ENCODE measurements at regions not wholly inside any gene's neighbourhood (a gene's known extent, or its start where the extent isn't known, plus 50 kb on each side); places are given as distances from the start of the nearest gene placed in this dataset.

GRCh38 chr2:15825276-15825980 lies 114.9 kb upstream of the MYCN start:
- H3K27ac ChIP-seq = no peak overlapping the region
- TF ChIP-seq, protein P1, sequence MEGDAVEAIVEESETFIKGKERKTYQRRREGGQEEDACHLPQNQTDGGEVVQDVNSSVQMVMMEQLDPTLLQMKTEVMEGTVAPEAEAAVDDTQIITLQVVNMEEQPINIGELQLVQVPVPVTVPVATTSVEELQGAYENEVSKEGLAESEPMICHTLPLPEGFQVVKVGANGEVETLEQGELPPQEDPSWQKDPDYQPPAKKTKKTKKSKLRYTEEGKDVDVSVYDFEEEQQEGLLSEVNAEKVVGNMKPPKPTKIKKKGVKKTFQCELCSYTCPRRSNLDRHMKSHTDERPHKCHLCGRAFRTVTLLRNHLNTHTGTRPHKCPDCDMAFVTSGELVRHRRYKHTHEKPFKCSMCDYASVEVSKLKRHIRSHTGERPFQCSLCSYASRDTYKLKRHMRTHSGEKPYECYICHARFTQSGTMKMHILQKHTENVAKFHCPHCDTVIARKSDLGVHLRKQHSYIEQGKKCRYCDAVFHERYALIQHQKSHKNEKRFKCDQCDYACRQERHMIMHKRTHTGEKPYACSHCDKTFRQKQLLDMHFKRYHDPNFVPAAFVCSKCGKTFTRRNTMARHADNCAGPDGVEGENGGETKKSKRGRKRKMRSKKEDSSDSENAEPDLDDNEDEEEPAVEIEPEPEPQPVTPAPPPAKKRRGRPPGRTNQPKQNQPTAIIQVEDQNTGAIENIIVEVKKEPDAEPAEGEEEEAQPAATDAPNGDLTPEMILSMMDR (IDR thresholded peaks at IDR 0.05) = no peak
- no peak for TF ChIP-seq ZFX (IDR thresholded peaks at IDR 0.05; ENCODE audit: borderline replicate concordance)

- H3K27ac ChIP-seq = no peak overlapping the region
- TF ChIP-seq ZFX (IDR thresholded peaks at IDR 0.05; ENCODE audit: borderline replicate concordance) = no peak
- TF ChIP-seq, protein P1 (IDR thresholded peaks at IDR 0.05) = no peak
Observed at GRCh38 chr2:15826273-15826717, 114.1 kb upstream of the MYCN start.

DNA sequence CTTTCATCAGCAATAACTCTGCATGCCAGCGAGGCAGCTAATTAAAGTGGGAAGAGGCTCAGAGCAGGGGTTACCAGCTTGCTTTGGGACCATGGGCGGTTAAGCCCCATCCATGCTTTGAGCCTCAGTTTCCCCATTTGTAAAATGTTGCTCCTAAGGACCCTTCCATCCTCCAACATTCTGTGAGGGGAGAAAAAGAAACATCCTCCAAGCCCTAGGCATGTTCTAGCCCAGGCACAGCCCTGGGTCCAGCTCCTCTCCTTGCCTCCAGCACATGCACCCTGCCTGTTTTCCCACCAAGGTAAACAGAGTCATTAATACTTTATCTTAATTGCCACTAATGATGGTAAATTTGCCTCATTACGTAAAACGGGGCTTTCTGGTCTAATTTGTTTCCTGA lies 113.3 kb upstream of the MYCN start:
- no peak overlapping the region for H3K27ac ChIP-seq
- TF ChIP-seq, protein P1 (IDR thresholded peaks at IDR 0.05) = no peak
- TF ChIP-seq ZFX (IDR thresholded peaks at IDR 0.05; ENCODE audit: borderline replicate concordance) = no peak

DNA sequence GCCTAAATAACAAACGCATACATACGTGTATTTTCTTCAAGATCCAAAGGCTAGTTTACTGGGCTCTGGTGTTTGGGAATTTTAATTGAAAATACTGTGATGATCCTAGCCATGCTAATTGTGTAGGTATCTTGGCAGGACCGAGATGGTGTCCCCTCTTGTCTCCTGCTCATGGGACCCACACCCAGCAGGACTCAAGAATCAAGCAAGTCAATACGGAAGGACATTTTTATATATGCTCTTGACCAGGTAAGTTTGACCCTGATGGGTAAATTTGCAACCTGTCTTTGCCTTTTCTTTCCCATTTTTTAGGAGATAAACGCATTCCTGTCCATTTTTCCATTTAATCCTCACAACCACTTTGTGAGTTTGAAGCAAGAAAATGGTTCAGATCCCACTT lies 111.8 kb upstream of the MYCN start:
- TF ChIP-seq, protein P1 (IDR thresholded peaks at IDR 0.05) = no peak
- TF ChIP-seq ZFX (IDR thresholded peaks at IDR 0.05; ENCODE audit: borderline replicate concordance) = no peak
- no peak overlapping the region for H3K27ac ChIP-seq

GRCh38 chr2:15829091-15829801 lies 111.1 kb upstream of the MYCN start:
- no peak overlapping the region for H3K27ac ChIP-seq
- TF ChIP-seq, protein P1 (IDR thresholded peaks at IDR 0.05) = no peak
- TF ChIP-seq ZFX (IDR thresholded peaks at IDR 0.05; ENCODE audit: borderline replicate concordance) = no peak

- no peak overlapping the region for H3K27ac ChIP-seq
- TF ChIP-seq, protein P1 (IDR thresholded peaks at IDR 0.05) = no peak
- no peak for TF ChIP-seq ZFX (IDR thresholded peaks at IDR 0.05; ENCODE audit: borderline replicate concordance)
Observed at GRCh38 chr2:15829985-15830384, 110.4 kb upstream of the MYCN start.

- no peak for TF ChIP-seq ZFX (IDR thresholded peaks at IDR 0.05; ENCODE audit: borderline replicate concordance)
- TF ChIP-seq, protein P1 (IDR thresholded peaks at IDR 0.05) = no peak
- no peak overlapping the region for H3K27ac ChIP-seq
Observed at GRCh38 chr2:15830937-15831549, 109.3 kb upstream of the MYCN start.

All from 22Rv1 (cell line).